Hepatocyte (in vitro differentiated cells): ENCODE measurements at regions not wholly inside any gene's neighbourhood (a gene's known extent, or its start where the extent isn't known, plus 50 kb on each side); places are given as distances from the start of the nearest gene placed in this dataset.

Experiments used
- EZH2 ChIP-seq: fragments of 200-600 bp; sonication (generic); IDR thresholded peaks from 2 replicates; pipeline ENCODE4 v1.6.1; 2016; ENCODE audit warnings: antibody characterized with exemption, mild to moderate bottlenecking, borderline replicate concordance
- TF ChIP-seq, protein P1 (sequence below): fragments of 200-600 bp; sonication (generic); IDR thresholded peaks from 2 replicates; pipeline ENCODE4 v1.5.1; 2016; ENCODE audit warnings: antibody characterized with exemption, mild to moderate bottlenecking; ENCODE audit not compliant: poor library complexity

DNA sequence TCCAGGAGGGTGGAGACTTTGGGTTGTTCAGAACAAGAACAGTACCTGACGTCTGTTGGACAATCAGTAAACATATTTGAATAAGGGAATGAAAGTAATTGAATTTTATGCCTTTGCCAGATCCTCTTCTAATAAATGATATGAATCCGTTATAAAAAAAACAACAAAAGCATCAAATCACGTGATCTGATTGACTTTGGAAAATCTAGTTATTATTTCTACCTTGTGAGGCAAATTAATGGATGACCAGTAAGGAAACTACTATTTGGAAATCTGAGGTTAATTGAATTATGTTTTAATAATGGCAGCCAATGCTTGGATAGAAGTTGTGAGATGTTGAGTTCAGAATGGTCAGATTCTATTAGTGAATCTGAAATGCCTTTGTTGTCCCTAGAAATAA lies 399.5 kb downstream of the TFAP2B start:
- TF ChIP-seq, protein P1, sequence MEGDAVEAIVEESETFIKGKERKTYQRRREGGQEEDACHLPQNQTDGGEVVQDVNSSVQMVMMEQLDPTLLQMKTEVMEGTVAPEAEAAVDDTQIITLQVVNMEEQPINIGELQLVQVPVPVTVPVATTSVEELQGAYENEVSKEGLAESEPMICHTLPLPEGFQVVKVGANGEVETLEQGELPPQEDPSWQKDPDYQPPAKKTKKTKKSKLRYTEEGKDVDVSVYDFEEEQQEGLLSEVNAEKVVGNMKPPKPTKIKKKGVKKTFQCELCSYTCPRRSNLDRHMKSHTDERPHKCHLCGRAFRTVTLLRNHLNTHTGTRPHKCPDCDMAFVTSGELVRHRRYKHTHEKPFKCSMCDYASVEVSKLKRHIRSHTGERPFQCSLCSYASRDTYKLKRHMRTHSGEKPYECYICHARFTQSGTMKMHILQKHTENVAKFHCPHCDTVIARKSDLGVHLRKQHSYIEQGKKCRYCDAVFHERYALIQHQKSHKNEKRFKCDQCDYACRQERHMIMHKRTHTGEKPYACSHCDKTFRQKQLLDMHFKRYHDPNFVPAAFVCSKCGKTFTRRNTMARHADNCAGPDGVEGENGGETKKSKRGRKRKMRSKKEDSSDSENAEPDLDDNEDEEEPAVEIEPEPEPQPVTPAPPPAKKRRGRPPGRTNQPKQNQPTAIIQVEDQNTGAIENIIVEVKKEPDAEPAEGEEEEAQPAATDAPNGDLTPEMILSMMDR = no peak
- no peak for TF ChIP-seq EZH2
